ENCODE measurements at regions not wholly inside any gene's neighbourhood (a gene's known extent, or its start where the extent isn't known, plus 50 kb on each side); places are given as distances from the start of the nearest gene placed in this dataset.

DNA sequence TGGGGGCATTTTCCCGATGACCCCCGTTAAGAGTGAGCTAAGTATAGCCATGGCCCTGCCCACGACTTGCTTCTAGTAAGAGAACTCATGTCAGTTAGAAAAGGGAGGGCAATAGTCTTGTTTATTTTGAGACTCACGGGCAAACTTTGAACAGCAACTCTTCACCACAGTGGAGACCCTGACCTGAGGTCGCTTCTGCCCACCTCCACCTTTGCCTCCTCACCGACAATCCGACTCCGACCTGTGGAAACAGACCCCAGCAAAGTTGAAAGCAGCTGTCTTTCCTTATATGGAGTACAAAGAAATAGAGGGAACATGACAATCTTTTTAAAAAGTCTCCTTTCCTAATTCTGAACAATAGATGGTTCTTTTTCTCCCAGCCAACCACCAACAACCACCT is 155.0 kb upstream of the GCFC2 start:
- no peaks in the 10 kb centered on the region; a peak in 1 of 4 replicates for H3K4me1 ChIP-seq (ENCODE audit: control insufficient read depth in 1 of 2, insufficient read depth in 2 of 2, low read depth in 1 of 2, low read length in 1 of 2)
- 35% methylated on average over 8 of the region's 8 CpGs for WGBS (ENCODE audit: low lambda C conversion rate)
- no peak overlapping the region for H3K27ac ChIP-seq (ENCODE audit: low read depth in 2 of 2, low read length in 1 of 2)
- TF ChIP-seq TEAD4 (IDR thresholded peaks at IDR 0.05; ENCODE audit: borderline replicate concordance, insufficient read depth) (no peak), JUND (IDR thresholded peaks at IDR 0.05) (no peak), YY1 (IDR thresholded peaks at IDR 0.05; ENCODE audit: low read depth) (no peak), POLR2AphosphoS5 (IDR thresholded peaks at IDR 0.05; ENCODE audit: low read depth, low read length) (no peak), RAD21 (IDR thresholded peaks at IDR 0.05; ENCODE audit: low read length) (no peak), SIN3A (IDR thresholded peaks at IDR 0.05; ENCODE audit: borderline replicate concordance, low read depth, low read length) (no peak), ELF1 (IDR thresholded peaks at IDR 0.05) (no peak), MXI1 (IDR thresholded peaks at IDR 0.05; ENCODE audit: low read depth, low read length) (no peak), EZH2phosphoT487 (IDR thresholded peaks at IDR 0.05; ENCODE audit: borderline replicate concordance, low read depth) (no peak), FOXM1 (IDR thresholded peaks at IDR 0.05; ENCODE audit: low read depth) (no peak), NRF1 (IDR thresholded peaks at IDR 0.05; ENCODE audit: low read depth, low read length) (no peak), GABPA (IDR thresholded peaks at IDR 0.05; ENCODE audit: low read depth) (no peak), RFX5 (IDR thresholded peaks at IDR 0.05; ENCODE audit: low read length) (no peak), SMC3 (IDR thresholded peaks at IDR 0.05; ENCODE audit: low read depth, low read length) (no peak), RXRA (IDR thresholded peaks at IDR 0.05; ENCODE audit: borderline replicate concordance, low read depth) (no peak), MEF2A (IDR thresholded peaks at IDR 0.05; ENCODE audit: borderline replicate concordance, low read depth) (no peak)
- TF ChIP-seq, protein P1, sequence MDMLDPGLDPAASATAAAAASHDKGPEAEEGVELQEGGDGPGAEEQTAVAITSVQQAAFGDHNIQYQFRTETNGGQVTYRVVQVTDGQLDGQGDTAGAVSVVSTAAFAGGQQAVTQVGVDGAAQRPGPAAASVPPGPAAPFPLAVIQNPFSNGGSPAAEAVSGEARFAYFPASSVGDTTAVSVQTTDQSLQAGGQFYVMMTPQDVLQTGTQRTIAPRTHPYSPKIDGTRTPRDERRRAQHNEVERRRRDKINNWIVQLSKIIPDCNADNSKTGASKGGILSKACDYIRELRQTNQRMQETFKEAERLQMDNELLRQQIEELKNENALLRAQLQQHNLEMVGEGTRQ (IDR thresholded peaks at IDR 0.05; ENCODE audit: borderline replicate concordance, low read depth, low read length): no peak
- TF ChIP-seq, protein P2, sequence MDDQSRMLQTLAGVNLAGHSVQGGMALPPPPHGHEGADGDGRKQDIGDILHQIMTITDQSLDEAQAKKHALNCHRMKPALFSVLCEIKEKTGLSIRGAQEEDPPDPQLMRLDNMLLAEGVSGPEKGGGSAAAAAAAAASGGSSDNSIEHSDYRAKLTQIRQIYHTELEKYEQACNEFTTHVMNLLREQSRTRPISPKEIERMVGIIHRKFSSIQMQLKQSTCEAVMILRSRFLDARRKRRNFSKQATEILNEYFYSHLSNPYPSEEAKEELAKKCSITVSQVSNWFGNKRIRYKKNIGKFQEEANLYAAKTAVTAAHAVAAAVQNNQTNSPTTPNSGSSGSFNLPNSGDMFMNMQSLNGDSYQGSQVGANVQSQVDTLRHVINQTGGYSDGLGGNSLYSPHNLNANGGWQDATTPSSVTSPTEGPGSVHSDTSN (IDR thresholded peaks at IDR 0.05): no peak
- TF ChIP-seq, protein P3, sequence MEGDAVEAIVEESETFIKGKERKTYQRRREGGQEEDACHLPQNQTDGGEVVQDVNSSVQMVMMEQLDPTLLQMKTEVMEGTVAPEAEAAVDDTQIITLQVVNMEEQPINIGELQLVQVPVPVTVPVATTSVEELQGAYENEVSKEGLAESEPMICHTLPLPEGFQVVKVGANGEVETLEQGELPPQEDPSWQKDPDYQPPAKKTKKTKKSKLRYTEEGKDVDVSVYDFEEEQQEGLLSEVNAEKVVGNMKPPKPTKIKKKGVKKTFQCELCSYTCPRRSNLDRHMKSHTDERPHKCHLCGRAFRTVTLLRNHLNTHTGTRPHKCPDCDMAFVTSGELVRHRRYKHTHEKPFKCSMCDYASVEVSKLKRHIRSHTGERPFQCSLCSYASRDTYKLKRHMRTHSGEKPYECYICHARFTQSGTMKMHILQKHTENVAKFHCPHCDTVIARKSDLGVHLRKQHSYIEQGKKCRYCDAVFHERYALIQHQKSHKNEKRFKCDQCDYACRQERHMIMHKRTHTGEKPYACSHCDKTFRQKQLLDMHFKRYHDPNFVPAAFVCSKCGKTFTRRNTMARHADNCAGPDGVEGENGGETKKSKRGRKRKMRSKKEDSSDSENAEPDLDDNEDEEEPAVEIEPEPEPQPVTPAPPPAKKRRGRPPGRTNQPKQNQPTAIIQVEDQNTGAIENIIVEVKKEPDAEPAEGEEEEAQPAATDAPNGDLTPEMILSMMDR (IDR thresholded peaks at IDR 0.05): no peak
- no peak overlapping the region for H3K9ac ChIP-seq
- ChIA-PET CTCF (no interaction called here), POLR2A (no interaction called here)
- no peak overlapping the region for H2AFZ ChIP-seq (ENCODE audit: low read depth)
- H3F3A ChIP-seq (replicated peaks; ENCODE audit: insufficient read depth): no peaks in the 10 kb centered on the region
- H3K9me2 ChIP-seq: no peaks in the 10 kb centered on the region
- no peak for DNase-seq
- H4K20me1 ChIP-seq (ENCODE audit: insufficient read depth): no peaks in the 10 kb centered on the region
- H3K9me3 ChIP-seq: no peaks in the 10 kb centered on the region
- H3K27me3 ChIP-seq (ENCODE audit: insufficient read depth): no peaks in the 10 kb centered on the region
- H3K36me3 ChIP-seq (replicated peaks in 1 of 2; ENCODE audit: control insufficient read depth in 1 of 2, insufficient read depth in 2 of 2, low read length in 1 of 2): no peaks in the 10 kb centered on the region
- no peak overlapping the region for H3K4me3 ChIP-seq (ENCODE audit: low read depth in 2 of 2, low read length in 1 of 2)
- H3K79me2 ChIP-seq (ENCODE audit: insufficient read depth): no peaks in the 10 kb centered on the region
- no peak overlapping the region for H3K4me2 ChIP-seq
